ENCODE measurements at regions not wholly inside any gene's neighbourhood (a gene's known extent, or its start where the extent isn't known, plus 50 kb on each side); places are given as distances from the start of the nearest gene placed in this dataset.
"Not testable (repeated sequence)": the region's sequence is repeated elsewhere in the genome, so short reads cannot be mapped to it uniquely, and the experiment has no call there.

DNA sequence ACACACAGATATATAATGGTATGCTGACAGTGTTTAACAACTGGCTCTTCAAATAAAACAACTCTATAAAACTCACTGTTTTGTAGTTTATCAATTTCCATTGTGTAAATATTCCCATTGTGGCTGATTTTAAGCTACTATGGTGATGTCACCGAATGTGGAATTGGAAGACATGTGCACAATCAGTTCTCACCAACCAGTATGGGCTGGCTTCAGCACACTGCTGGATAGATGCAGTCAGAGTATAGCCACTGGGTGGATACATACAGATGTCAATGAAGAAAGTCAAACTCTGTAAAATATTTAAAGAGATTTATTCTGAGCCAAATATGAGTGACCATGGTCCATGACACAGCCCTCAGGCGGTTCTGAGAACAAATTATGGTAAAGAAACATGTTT lies 475.9 kb upstream of the SMARCA2 start:
- no peak overlapping the region for H3K4me3 ChIP-seq (ENCODE audit: control insufficient read depth in 1 of 7, extremely low read depth in 1 of 7, insufficient read depth in 4 of 7, low read depth in 2 of 7, low read length in 6 of 7)
- no peak overlapping the region for H3K27ac ChIP-seq (ENCODE audit: insufficient read depth in 1 of 2, low read depth in 1 of 2, low read length in 2 of 2, poor library complexity in 1 of 2, severe bottlenecking in 2 of 2)
- ChIA-PET CTCF (interaction anchor here (1.0 kb wide), 1 partner anchor 290 kb away, joined by 3 read pairs; no protein-coding TSS in a partner anchor), POLR2A (no interaction called here)
- H3K36me3 ChIP-seq (ENCODE audit: control insufficient read depth in 4 of 4, insufficient read depth in 4 of 4, low read length in 3 of 4), result no peaks in the 10 kb centered on the region
- H3K27me3 ChIP-seq (replicated peaks in 2 of 5; ENCODE audit: control insufficient read depth in 4 of 5, insufficient read depth in 5 of 5, low read length in 4 of 5), result no peaks in the 10 kb centered on the region
- H3K9me3 ChIP-seq (ENCODE audit: control extremely low read depth in 1 of 5, control insufficient read depth in 4 of 5, insufficient read depth in 2 of 5, low read depth in 1 of 5, low read length in 4 of 5), result peaks cover 0 to 2% (median 0%) of the 10 kb centered on the region in 5 experiments
- DNase-seq, result no peak
- WGBS (ENCODE audit: insufficient coverage), result 92% methylated on average over 2 of the region's 2 CpGs
- H3K4me1 ChIP-seq (ENCODE audit: control extremely low read depth in 1 of 4, control insufficient read depth in 4 of 4, insufficient read depth in 4 of 4, low read length in 3 of 4), result no peaks in the 10 kb centered on the region

DNA sequence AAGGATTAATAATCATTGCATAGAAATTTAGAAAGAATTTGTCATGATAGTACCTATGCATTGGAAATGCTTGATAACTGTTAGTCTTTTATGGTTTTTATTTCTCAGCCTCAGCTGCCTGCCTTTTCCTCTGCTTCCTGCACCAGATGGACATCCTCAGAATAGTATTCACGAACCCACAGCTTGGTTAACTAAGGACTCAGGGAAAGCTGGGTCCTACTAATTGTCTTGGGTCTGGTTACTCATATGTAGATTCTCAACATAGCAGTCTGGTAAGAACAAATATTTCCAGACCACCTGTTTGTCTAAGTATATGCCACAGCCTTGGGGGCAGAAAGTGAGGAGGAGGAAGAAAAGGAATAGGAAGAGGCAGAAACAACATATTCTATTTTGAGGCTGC lies 464.5 kb upstream of the SMARCA2 start:
- ChIA-PET CTCF (no interaction called here), POLR2A (no interaction called here)
- Histone ChIP-seq H3K9me3 (ENCODE audit: control extremely low read depth in 1 of 5, control insufficient read depth in 4 of 5, insufficient read depth in 2 of 5, low read depth in 1 of 5, low read length in 4 of 5) (no peaks in the 10 kb centered on the region), H3K27ac (ENCODE audit: insufficient read depth in 1 of 2, low read depth in 1 of 2, low read length in 2 of 2, poor library complexity in 1 of 2, severe bottlenecking in 2 of 2) (no peak overlapping the region), H3K36me3 (ENCODE audit: control insufficient read depth in 4 of 4, insufficient read depth in 4 of 4, low read length in 3 of 4) (no peaks in the 10 kb centered on the region), H3K27me3 (replicated peaks in 2 of 5; ENCODE audit: control insufficient read depth in 4 of 5, insufficient read depth in 5 of 5, low read length in 4 of 5) (no peaks in the 10 kb centered on the region), H3K4me1 (ENCODE audit: control extremely low read depth in 1 of 4, control insufficient read depth in 4 of 4, insufficient read depth in 4 of 4, low read length in 3 of 4) (no peaks in the 10 kb centered on the region), H3K4me3 (ENCODE audit: control insufficient read depth in 1 of 7, extremely low read depth in 1 of 7, insufficient read depth in 4 of 7, low read depth in 2 of 7, low read length in 6 of 7) (no peak overlapping the region)
- DNase-seq, result no peak
- no CpG with 5 or more reads among the region's 1 CpG for WGBS (ENCODE audit: insufficient coverage)

DNA sequence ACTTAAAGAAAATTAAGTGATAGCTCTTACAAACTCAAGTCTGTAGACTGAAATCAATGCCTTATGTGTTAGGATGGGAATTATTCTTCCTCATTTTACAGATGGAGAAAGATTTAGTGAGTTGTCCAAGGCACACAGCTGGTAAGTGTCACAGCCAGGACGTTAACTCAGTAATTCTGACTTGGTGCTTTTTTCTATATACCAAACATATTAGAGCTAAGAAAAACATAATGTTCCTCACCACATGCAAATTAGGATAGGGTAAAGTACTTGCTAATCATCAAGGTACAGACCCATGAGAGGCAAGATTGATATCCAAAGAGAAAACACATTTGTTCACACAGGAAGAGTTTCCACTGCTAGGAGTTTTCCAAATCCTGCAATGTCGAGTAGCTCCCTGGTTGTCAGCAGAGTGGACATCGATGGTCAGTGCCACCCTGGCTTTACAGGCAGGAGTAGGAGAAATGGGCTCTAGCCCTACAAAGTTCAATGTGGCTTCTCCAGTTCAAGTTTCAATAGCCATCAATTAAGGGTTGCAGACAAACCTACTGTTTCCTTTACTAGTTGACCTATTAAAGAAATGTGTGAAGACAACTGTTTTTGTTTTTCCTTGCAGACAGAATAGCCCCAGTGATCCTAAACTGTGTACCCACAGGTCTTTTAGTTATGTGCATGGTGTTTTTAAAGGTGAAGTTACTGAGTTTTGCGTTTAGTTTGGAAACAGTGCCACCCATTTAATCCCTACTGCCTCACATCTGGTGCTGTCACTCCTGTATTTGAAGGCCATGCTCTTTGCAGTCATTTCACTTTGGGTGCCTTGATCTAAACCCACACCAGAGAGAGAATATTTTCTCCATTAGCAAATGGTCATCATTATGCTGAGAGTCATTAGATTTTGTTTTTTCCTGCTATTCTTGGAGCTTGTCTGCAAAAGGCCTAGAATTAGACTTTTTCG lies 460.8 kb upstream of the SMARCA2 start:
- DNase-seq, result no peak
- ChIA-PET POLR2A (no interaction called here), CTCF (no interaction called here)
- Histone ChIP-seq H3K36me3 (ENCODE audit: control insufficient read depth in 4 of 4, insufficient read depth in 4 of 4, low read length in 3 of 4) (no peaks in the 10 kb centered on the region), H3K9me3 (ENCODE audit: control extremely low read depth in 1 of 5, control insufficient read depth in 4 of 5, insufficient read depth in 2 of 5, low read depth in 1 of 5, low read length in 4 of 5) (peaks cover 0 to 3% (median 0%) of the 10 kb centered on the region in 5 experiments), H3K27me3 (replicated peaks in 2 of 5; ENCODE audit: control insufficient read depth in 4 of 5, insufficient read depth in 5 of 5, low read length in 4 of 5) (no peaks in the 10 kb centered on the region), H3K4me1 (ENCODE audit: control extremely low read depth in 1 of 4, control insufficient read depth in 4 of 4, insufficient read depth in 4 of 4, low read length in 3 of 4) (no peaks in the 10 kb centered on the region), H3K27ac (ENCODE audit: insufficient read depth in 1 of 2, low read depth in 1 of 2, low read length in 2 of 2, poor library complexity in 1 of 2, severe bottlenecking in 2 of 2) (no peak overlapping the region), H3K4me3 (ENCODE audit: control insufficient read depth in 1 of 7, extremely low read depth in 1 of 7, insufficient read depth in 4 of 7, low read depth in 2 of 7, low read length in 6 of 7) (no peak overlapping the region)
- 83% methylated on average over 1 of the region's 5 CpGs for WGBS (ENCODE audit: insufficient coverage)

DNA sequence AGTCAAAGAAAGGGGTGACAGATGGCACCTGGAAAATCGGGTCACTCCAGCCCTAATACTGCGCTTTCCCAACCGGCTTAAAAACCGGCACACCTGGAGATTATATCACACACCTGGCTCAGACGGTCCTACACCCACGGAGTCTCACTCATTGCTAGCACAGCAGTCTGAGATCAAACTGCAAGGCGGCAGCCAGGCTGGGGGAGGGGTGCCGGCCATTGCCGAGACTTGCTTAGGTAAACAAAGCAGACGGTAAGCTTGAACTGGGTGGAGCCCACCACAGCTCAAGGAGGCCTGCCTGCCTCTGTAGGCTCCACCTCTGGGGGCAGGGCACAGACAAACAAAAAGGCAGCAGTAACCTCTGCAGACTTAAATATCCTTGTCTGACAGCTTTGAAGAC lies 456.5 kb upstream of the SMARCA2 start:
- H3K27ac ChIP-seq (ENCODE audit: insufficient read depth in 1 of 2, low read depth in 1 of 2, low read length in 2 of 2, poor library complexity in 1 of 2, severe bottlenecking in 2 of 2); H3K36me3 ChIP-seq (ENCODE audit: control insufficient read depth in 4 of 4, insufficient read depth in 4 of 4, low read length in 3 of 4); CTCF ChIA-PET; H3K4me3 ChIP-seq (ENCODE audit: control insufficient read depth in 1 of 7, extremely low read depth in 1 of 7, insufficient read depth in 4 of 7, low read depth in 2 of 7, low read length in 6 of 7); DNase-seq; H3K27me3 ChIP-seq (replicated peaks in 2 of 5; ENCODE audit: control insufficient read depth in 4 of 5, insufficient read depth in 5 of 5, low read length in 4 of 5); H3K4me1 ChIP-seq (ENCODE audit: control extremely low read depth in 1 of 4, control insufficient read depth in 4 of 4, insufficient read depth in 4 of 4, low read length in 3 of 4); POLR2A ChIA-PET; H3K9me3 ChIP-seq (ENCODE audit: control extremely low read depth in 1 of 5, control insufficient read depth in 4 of 5, insufficient read depth in 2 of 5, low read depth in 1 of 5, low read length in 4 of 5): not testable (repeated sequence)
- 95% methylated on average over 9 of the region's 10 CpGs for WGBS (ENCODE audit: insufficient coverage)

DNA sequence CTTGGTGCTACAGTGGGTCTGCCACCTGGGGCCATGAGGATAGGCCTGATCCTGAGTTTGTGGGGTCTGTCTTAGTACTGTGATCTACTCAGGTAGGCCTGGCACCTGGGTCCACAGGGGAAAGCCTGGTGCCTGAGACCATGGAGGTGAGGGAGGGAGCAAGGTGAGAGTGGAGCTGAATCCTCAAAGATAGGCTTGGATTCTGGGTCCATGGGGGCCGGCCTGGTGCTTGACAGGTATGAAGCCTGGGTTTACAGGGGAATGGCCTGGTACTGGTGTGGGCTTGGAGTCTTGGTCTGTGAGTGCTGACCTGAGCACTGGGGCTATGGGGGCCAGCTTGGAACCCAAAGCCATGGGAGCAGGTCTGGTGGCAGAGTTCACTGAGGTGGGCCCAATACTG lies 439.2 kb upstream of the SMARCA2 start:
- DNase-seq, result no peak
- Histone ChIP-seq H3K4me3 (ENCODE audit: control insufficient read depth in 1 of 7, extremely low read depth in 1 of 7, insufficient read depth in 4 of 7, low read depth in 2 of 7, low read length in 6 of 7) (no peak overlapping the region), H3K9me3 (ENCODE audit: control extremely low read depth in 1 of 5, control insufficient read depth in 4 of 5, insufficient read depth in 2 of 5, low read depth in 1 of 5, low read length in 4 of 5) (peaks cover 0 to 6% (median 2%) of the 10 kb centered on the region in 5 experiments), H3K36me3 (ENCODE audit: control insufficient read depth in 4 of 4, insufficient read depth in 4 of 4, low read length in 3 of 4) (no peaks in the 10 kb centered on the region), H3K27ac (ENCODE audit: insufficient read depth in 1 of 2, low read depth in 1 of 2, low read length in 2 of 2, poor library complexity in 1 of 2, severe bottlenecking in 2 of 2) (no peak overlapping the region), H3K4me1 (ENCODE audit: control extremely low read depth in 1 of 4, control insufficient read depth in 4 of 4, insufficient read depth in 4 of 4, low read length in 3 of 4) (no peaks in the 10 kb centered on the region), H3K27me3 (replicated peaks in 2 of 5; ENCODE audit: control insufficient read depth in 4 of 5, insufficient read depth in 5 of 5, low read length in 4 of 5) (no peaks in the 10 kb centered on the region)
- WGBS (ENCODE audit: insufficient coverage), result 100% methylated on average over 1 of the region's 1 CpG
- ChIA-PET CTCF (no interaction called here), POLR2A (no interaction called here)

DNA sequence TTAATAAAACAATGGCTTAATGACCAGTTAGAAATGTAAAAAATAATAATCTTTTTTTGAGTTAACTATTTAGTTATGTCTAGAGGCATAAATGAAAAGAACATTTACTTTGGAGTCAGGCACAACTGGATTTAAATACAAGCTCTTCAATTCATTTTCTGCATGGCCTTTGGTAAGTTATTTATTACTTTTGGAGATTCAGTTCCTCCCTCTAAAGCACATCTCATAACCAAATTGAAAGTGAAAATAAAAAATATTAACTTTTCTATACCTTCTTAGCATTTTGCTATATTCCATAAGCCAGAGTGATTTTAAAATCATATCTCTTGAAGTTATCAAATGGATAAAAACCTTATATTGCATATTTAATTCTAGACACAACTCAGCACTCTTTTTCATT lies 434.9 kb upstream of the SMARCA2 start:
- Histone ChIP-seq H3K27me3 (replicated peaks in 2 of 5; ENCODE audit: control insufficient read depth in 4 of 5, insufficient read depth in 5 of 5, low read length in 4 of 5) (no peaks in the 10 kb centered on the region), H3K27ac (ENCODE audit: insufficient read depth in 1 of 2, low read depth in 1 of 2, low read length in 2 of 2, poor library complexity in 1 of 2, severe bottlenecking in 2 of 2) (no peak overlapping the region), H3K4me1 (ENCODE audit: control extremely low read depth in 1 of 4, control insufficient read depth in 4 of 4, insufficient read depth in 4 of 4, low read length in 3 of 4) (no peaks in the 10 kb centered on the region), H3K36me3 (ENCODE audit: control insufficient read depth in 4 of 4, insufficient read depth in 4 of 4, low read length in 3 of 4) (no peaks in the 10 kb centered on the region), H3K4me3 (ENCODE audit: control insufficient read depth in 1 of 7, extremely low read depth in 1 of 7, insufficient read depth in 4 of 7, low read depth in 2 of 7, low read length in 6 of 7) (no peak overlapping the region), H3K9me3 (ENCODE audit: control extremely low read depth in 1 of 5, control insufficient read depth in 4 of 5, insufficient read depth in 2 of 5, low read depth in 1 of 5, low read length in 4 of 5) (peaks cover 0 to 4% (median 2%) of the 10 kb centered on the region in 5 experiments)
- CTCF ChIA-PET, result no interaction called here
- no peak for DNase-seq
- POLR2A ChIA-PET, result no interaction called here

DNA sequence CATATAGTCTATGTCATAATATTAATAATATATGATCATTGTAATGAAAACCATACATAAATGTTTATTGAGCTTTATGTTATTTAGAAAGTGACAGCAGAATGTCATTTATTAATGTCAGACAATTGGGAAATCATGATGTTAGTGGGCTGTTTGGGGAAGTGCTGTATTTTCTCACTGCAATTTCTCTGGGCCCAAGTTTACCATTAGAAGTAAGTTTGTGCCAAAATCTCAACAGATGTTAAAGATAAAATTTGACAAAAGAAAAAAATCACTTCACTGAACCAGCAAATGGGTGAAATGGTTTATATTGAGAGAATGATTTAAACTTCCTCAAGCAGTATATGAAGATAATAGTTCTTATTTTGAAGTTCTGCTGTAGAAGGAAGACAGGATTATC lies 433.2 kb upstream of the SMARCA2 start:
- DNase-seq, result no peak
- Histone ChIP-seq H3K4me1 (ENCODE audit: control extremely low read depth in 1 of 4, control insufficient read depth in 4 of 4, insufficient read depth in 4 of 4, low read length in 3 of 4) (no peaks in the 10 kb centered on the region), H3K36me3 (ENCODE audit: control insufficient read depth in 4 of 4, insufficient read depth in 4 of 4, low read length in 3 of 4) (no peaks in the 10 kb centered on the region), H3K4me3 (ENCODE audit: control insufficient read depth in 1 of 7, extremely low read depth in 1 of 7, insufficient read depth in 4 of 7, low read depth in 2 of 7, low read length in 6 of 7) (no peak overlapping the region), H3K27me3 (replicated peaks in 2 of 5; ENCODE audit: control insufficient read depth in 4 of 5, insufficient read depth in 5 of 5, low read length in 4 of 5) (no peaks in the 10 kb centered on the region), H3K27ac (ENCODE audit: insufficient read depth in 1 of 2, low read depth in 1 of 2, low read length in 2 of 2, poor library complexity in 1 of 2, severe bottlenecking in 2 of 2) (no peak overlapping the region), H3K9me3 (ENCODE audit: control extremely low read depth in 1 of 5, control insufficient read depth in 4 of 5, insufficient read depth in 2 of 5, low read depth in 1 of 5, low read length in 4 of 5) (no peaks in the 10 kb centered on the region)
- CTCF ChIA-PET, result no interaction called here
- POLR2A ChIA-PET, result no interaction called here

Data from common myeloid progenitor, CD34-positive (primary cell).